Glutamatergic neuron (in vitro differentiated cells): ENCODE measurements at regions not wholly inside any gene's neighbourhood (a gene's known extent, or its start where the extent isn't known, plus 50 kb on each side); places are given as distances from the start of the nearest gene placed in this dataset.

ENCODE experiments used
- DNase-seq: peaks from one replicate; pipeline ENCODE4 v3.0.0; 2022
- H3K27ac Mint-ChIP-seq: one replicate; pipeline ENCODE4 v1.8.0; 2020; ENCODE audit warnings: mild to moderate bottlenecking, mixed read lengths, inconsistent platforms; ENCODE audit not compliant: unreplicated experiment
- H3K27me3 Mint-ChIP-seq: one replicate; pipeline ENCODE4 v1.8.0; 2020; ENCODE audit warnings: mild to moderate bottlenecking, moderate library complexity, mixed read lengths, inconsistent platforms; ENCODE audit not compliant: unreplicated experiment
- H3K36me3 Mint-ChIP-seq: one replicate; pipeline ENCODE4 v1.8.0; 2020; ENCODE audit warnings: mild to moderate bottlenecking, mixed read lengths, inconsistent platforms; ENCODE audit not compliant: unreplicated experiment
- H3K4me1 Mint-ChIP-seq: one replicate; pipeline ENCODE4 v1.8.0; 2020; ENCODE audit warnings: mild to moderate bottlenecking, low read depth, mixed read lengths, inconsistent platforms; ENCODE audit not compliant: unreplicated experiment
- H3K4me3 Mint-ChIP-seq: one replicate; pipeline ENCODE4 v1.8.0; 2020; ENCODE audit warnings: mild to moderate bottlenecking, mixed read lengths, inconsistent platforms; ENCODE audit not compliant: unreplicated experiment
- H3K9me3 Mint-ChIP-seq: one replicate; pipeline ENCODE4 v1.8.0; 2020; ENCODE audit warnings: mild to moderate bottlenecking, moderate library complexity, mixed read lengths, inconsistent platforms; ENCODE audit not compliant: unreplicated experiment
- TF ChIP-seq, protein P1 (sequence below): fragments of 200-600 bp; sonication (generic); IDR thresholded peaks from one replicate; pipeline ENCODE4 v1.5.0; 2021; ENCODE audit not compliant: partially characterized antibody, unreplicated experiment

- no peak overlapping the region for H3K4me3 Mint-ChIP-seq
- no peaks in the 10 kb centered on the region for H3K36me3 Mint-ChIP-seq
- H3K27me3 Mint-ChIP-seq, result no peaks in the 10 kb centered on the region
- H3K9me3 Mint-ChIP-seq, result no peaks in the 10 kb centered on the region
- no peak overlapping the region for H3K27ac Mint-ChIP-seq
- H3K4me1 Mint-ChIP-seq, result no peaks in the 10 kb centered on the region
- no peak for DNase-seq
- TF ChIP-seq, protein P1, sequence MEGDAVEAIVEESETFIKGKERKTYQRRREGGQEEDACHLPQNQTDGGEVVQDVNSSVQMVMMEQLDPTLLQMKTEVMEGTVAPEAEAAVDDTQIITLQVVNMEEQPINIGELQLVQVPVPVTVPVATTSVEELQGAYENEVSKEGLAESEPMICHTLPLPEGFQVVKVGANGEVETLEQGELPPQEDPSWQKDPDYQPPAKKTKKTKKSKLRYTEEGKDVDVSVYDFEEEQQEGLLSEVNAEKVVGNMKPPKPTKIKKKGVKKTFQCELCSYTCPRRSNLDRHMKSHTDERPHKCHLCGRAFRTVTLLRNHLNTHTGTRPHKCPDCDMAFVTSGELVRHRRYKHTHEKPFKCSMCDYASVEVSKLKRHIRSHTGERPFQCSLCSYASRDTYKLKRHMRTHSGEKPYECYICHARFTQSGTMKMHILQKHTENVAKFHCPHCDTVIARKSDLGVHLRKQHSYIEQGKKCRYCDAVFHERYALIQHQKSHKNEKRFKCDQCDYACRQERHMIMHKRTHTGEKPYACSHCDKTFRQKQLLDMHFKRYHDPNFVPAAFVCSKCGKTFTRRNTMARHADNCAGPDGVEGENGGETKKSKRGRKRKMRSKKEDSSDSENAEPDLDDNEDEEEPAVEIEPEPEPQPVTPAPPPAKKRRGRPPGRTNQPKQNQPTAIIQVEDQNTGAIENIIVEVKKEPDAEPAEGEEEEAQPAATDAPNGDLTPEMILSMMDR, result no peak
Measured at GRCh38 chr2:19560785-19561184, 202.4 kb upstream of the OSR1 start.

- no peak overlapping the region for H3K27ac Mint-ChIP-seq
- no peaks in the 10 kb centered on the region for H3K4me1 Mint-ChIP-seq
- H3K4me3 Mint-ChIP-seq, result no peak overlapping the region
Measured at GRCh38 chr2:19559596-19560240, 201.3 kb upstream of the OSR1 start.

DNA sequence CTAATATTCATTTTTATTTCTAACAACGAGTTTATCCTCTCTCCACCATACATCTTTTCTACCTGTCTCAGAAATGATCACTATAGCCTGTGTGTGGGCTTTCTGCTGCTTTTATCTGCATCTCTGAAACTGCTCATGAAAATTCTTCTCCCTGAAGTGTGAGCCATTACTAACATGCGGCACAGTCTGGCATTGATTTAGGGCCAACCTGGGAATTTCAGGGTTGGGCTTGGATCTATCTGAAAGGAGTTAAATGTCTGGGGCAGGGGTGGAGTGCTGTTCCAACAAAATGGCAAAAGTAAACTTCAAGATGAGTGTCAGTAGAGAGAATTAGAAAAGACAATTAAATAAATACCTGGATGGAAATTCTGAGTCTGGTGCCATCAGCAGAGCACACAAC, 198.2 kb upstream of the OSR1 start:
- Mint-ChIP-seq H3K27ac (no peak overlapping the region), H3K9me3 (no peaks in the 10 kb centered on the region), H3K27me3 (no peaks in the 10 kb centered on the region), H3K36me3 (no peaks in the 10 kb centered on the region), H3K4me3 (no peak overlapping the region), H3K4me1 (no peaks in the 10 kb centered on the region)
- TF ChIP-seq, protein P1, result no peak
- no peak for DNase-seq

More at GRCh38 chr2:19559596-19560240, 201.3 kb upstream of the OSR1 start:
- Mint-ChIP-seq H3K9me3 (no peaks in the 10 kb centered on the region), H3K27me3 (no peaks in the 10 kb centered on the region), H3K36me3 (no peaks in the 10 kb centered on the region)
- TF ChIP-seq, protein P1, result no peak
- no peak for DNase-seq

GRCh38 chr2:19554520-19554919, 196.1 kb upstream of the OSR1 start:
- DNase-seq, result no peak
- no peaks in the 10 kb centered on the region for H3K9me3 Mint-ChIP-seq
- no peak overlapping the region for H3K4me3 Mint-ChIP-seq
- H3K36me3 Mint-ChIP-seq, result no peaks in the 10 kb centered on the region
- H3K27me3 Mint-ChIP-seq, result no peaks in the 10 kb centered on the region
- TF ChIP-seq, protein P1, result no peak
- no peaks in the 10 kb centered on the region for H3K4me1 Mint-ChIP-seq
- H3K27ac Mint-ChIP-seq, result no peak overlapping the region

DNA sequence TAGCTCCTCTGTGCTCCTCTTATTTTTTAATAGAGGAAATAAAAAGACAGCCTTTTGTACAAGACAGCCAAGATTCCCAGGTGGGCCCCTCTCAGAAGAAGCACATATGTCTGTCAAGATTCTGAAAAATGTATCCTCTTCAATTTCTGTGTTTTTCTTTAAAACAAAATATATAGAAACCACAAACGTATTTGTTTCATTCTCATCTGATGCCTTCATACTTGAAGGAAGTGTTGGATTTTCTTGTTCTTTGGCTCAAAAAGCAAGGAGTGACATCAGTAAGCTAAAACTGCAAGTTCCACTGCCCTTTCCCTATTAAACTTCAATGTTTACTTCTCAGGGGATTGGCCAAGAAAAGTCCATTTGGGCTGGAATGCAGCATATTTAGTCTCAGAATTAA, 193.8 kb upstream of the OSR1 start:
- no peaks in the 10 kb centered on the region for H3K9me3 Mint-ChIP-seq
- H3K36me3 Mint-ChIP-seq, result no peaks in the 10 kb centered on the region
- H3K27ac Mint-ChIP-seq, result no peak overlapping the region
- no peaks in the 10 kb centered on the region for H3K4me1 Mint-ChIP-seq
- TF ChIP-seq, protein P1, result no peak
- DNase-seq, result no peak
- H3K4me3 Mint-ChIP-seq, result no peak overlapping the region
- no peaks in the 10 kb centered on the region for H3K27me3 Mint-ChIP-seq
